ENCODE measurements at regions not wholly inside any gene's neighbourhood (a gene's known extent, or its start where the extent isn't known, plus 50 kb on each side); places are given as distances from the start of the nearest gene placed in this dataset.

- Histone ChIP-seq H3K4me3 (ENCODE audit: low read depth in 1 of 2, low read length in 2 of 2) (no peak overlapping the region), H3K9me3 (ENCODE audit: control insufficient read depth in 2 of 2, insufficient read depth in 1 of 2, low read depth in 1 of 2, low read length in 1 of 2) (no peaks in the 10 kb centered on the region), H3K36me3 (ENCODE audit: control insufficient read depth in 2 of 2, insufficient read depth in 2 of 2, low read length in 1 of 2) (no peaks in the 10 kb centered on the region), H3K27ac (ENCODE audit: low read depth in 2 of 2, low read length in 1 of 2) (no peak overlapping the region), H3K27me3 (ENCODE audit: control insufficient read depth in 1 of 2, insufficient read depth in 2 of 2, low read length in 2 of 2) (no peaks in the 10 kb centered on the region), H3K4me1 (ENCODE audit: control insufficient read depth in 2 of 2, insufficient read depth in 2 of 2, low read length in 1 of 2) (no peaks in the 10 kb centered on the region)
- 72 to 80% methylated on average over 5 of the region's 5 CpGs for WGBS, 2 donors
These were observed 157.1 kb downstream of the MC4R start for GRCh38 chr18:60215432-60215831.

- WGBS, 2 donors: 53 to 54% methylated on average over 1 of the region's 1 CpG
These were observed 163.5 kb downstream of the MC4R start for GRCh38 chr18:60209042-60209441.

GRCh38 chr18:60202708-60203107 lies 169.9 kb downstream of the MC4R start:
- Histone ChIP-seq H3K4me3 (ENCODE audit: low read depth in 1 of 2, low read length in 2 of 2) (no peak overlapping the region), H3K27ac (ENCODE audit: low read depth in 2 of 2, low read length in 1 of 2) (no peak overlapping the region), H3K36me3 (ENCODE audit: control insufficient read depth in 2 of 2, insufficient read depth in 2 of 2, low read length in 1 of 2) (no peaks in the 10 kb centered on the region), H3K9me3 (ENCODE audit: control insufficient read depth in 2 of 2, insufficient read depth in 1 of 2, low read depth in 1 of 2, low read length in 1 of 2) (peaks cover 0 to 2% of the 10 kb centered on the region in 2 donors), H3K27me3 (ENCODE audit: control insufficient read depth in 1 of 2, insufficient read depth in 2 of 2, low read length in 2 of 2) (no peaks in the 10 kb centered on the region), H3K4me1 (ENCODE audit: control insufficient read depth in 2 of 2, insufficient read depth in 2 of 2, low read length in 1 of 2) (no peaks in the 10 kb centered on the region)
- WGBS, 2 donors: 69 to 73% methylated on average over 1 of the region's 1 CpG

More at GRCh38 chr18:60209042-60209441, 163.5 kb downstream of the MC4R start:
- Histone ChIP-seq H3K4me3 (ENCODE audit: low read depth in 1 of 2, low read length in 2 of 2) (no peak overlapping the region), H3K4me1 (ENCODE audit: control insufficient read depth in 2 of 2, insufficient read depth in 2 of 2, low read length in 1 of 2) (no peaks in the 10 kb centered on the region), H3K27me3 (ENCODE audit: control insufficient read depth in 1 of 2, insufficient read depth in 2 of 2, low read length in 2 of 2) (no peaks in the 10 kb centered on the region), H3K36me3 (ENCODE audit: control insufficient read depth in 2 of 2, insufficient read depth in 2 of 2, low read length in 1 of 2) (no peaks in the 10 kb centered on the region), H3K27ac (ENCODE audit: low read depth in 2 of 2, low read length in 1 of 2) (no peak overlapping the region), H3K9me3 (ENCODE audit: control insufficient read depth in 2 of 2, insufficient read depth in 1 of 2, low read depth in 1 of 2, low read length in 1 of 2) (no peaks in the 10 kb centered on the region)

GRCh38 chr18:60200558-60200957 lies 172.0 kb downstream of the MC4R start:
- WGBS, 2 donors: 83 to 86% methylated on average over 2 of the region's 2 CpGs
- Histone ChIP-seq H3K4me1 (ENCODE audit: control insufficient read depth in 2 of 2, insufficient read depth in 2 of 2, low read length in 1 of 2) (no peaks in the 10 kb centered on the region), H3K27ac (ENCODE audit: low read depth in 2 of 2, low read length in 1 of 2) (no peak overlapping the region), H3K9me3 (ENCODE audit: control insufficient read depth in 2 of 2, insufficient read depth in 1 of 2, low read depth in 1 of 2, low read length in 1 of 2) (peaks cover 0 to 2% of the 10 kb centered on the region in 2 donors), H3K36me3 (ENCODE audit: control insufficient read depth in 2 of 2, insufficient read depth in 2 of 2, low read length in 1 of 2) (no peaks in the 10 kb centered on the region), H3K27me3 (ENCODE audit: control insufficient read depth in 1 of 2, insufficient read depth in 2 of 2, low read length in 2 of 2) (no peaks in the 10 kb centered on the region), H3K4me3 (ENCODE audit: low read depth in 1 of 2, low read length in 2 of 2) (no peak overlapping the region)

GRCh38 chr18:60199505-60199904 lies 173.1 kb downstream of the MC4R start:
- H3K27me3 ChIP-seq (ENCODE audit: control insufficient read depth in 1 of 2, insufficient read depth in 2 of 2, low read length in 2 of 2): no peaks in the 10 kb centered on the region
- peaks cover 0 to 2% of the 10 kb centered on the region in 2 donors for H3K9me3 ChIP-seq (ENCODE audit: control insufficient read depth in 2 of 2, insufficient read depth in 1 of 2, low read depth in 1 of 2, low read length in 1 of 2)
- H3K27ac ChIP-seq (ENCODE audit: low read depth in 2 of 2, low read length in 1 of 2): no peak overlapping the region
- H3K36me3 ChIP-seq (ENCODE audit: control insufficient read depth in 2 of 2, insufficient read depth in 2 of 2, low read length in 1 of 2): no peaks in the 10 kb centered on the region
- 67 to 87% methylated on average over 1 of the region's 1 CpG for WGBS, 2 donors
- H3K4me3 ChIP-seq (ENCODE audit: low read depth in 1 of 2, low read length in 2 of 2): no peak overlapping the region
- H3K4me1 ChIP-seq (ENCODE audit: control insufficient read depth in 2 of 2, insufficient read depth in 2 of 2, low read length in 1 of 2): no peaks in the 10 kb centered on the region

- Histone ChIP-seq H3K27me3 (ENCODE audit: control insufficient read depth in 1 of 2, insufficient read depth in 2 of 2, low read length in 2 of 2) (no peaks in the 10 kb centered on the region), H3K4me1 (ENCODE audit: control insufficient read depth in 2 of 2, insufficient read depth in 2 of 2, low read length in 1 of 2) (no peaks in the 10 kb centered on the region), H3K27ac (ENCODE audit: low read depth in 2 of 2, low read length in 1 of 2) (no peak overlapping the region), H3K9me3 (ENCODE audit: control insufficient read depth in 2 of 2, insufficient read depth in 1 of 2, low read depth in 1 of 2, low read length in 1 of 2) (peaks cover 0 to 2% of the 10 kb centered on the region in 2 donors), H3K4me3 (ENCODE audit: low read depth in 1 of 2, low read length in 2 of 2) (no peak overlapping the region), H3K36me3 (ENCODE audit: control insufficient read depth in 2 of 2, insufficient read depth in 2 of 2, low read length in 1 of 2) (no peaks in the 10 kb centered on the region)
- WGBS, 2 donors: 62 to 64% methylated on average over 3 of the region's 3 CpGs
These were observed 174.7 kb downstream of the MC4R start for GRCh38 chr18:60197671-60198462.

- 69 to 77% methylated on average over 6 of the region's 6 CpGs for WGBS, 2 donors
- Histone ChIP-seq H3K27ac (ENCODE audit: low read depth in 2 of 2, low read length in 1 of 2) (no peak overlapping the region), H3K4me1 (ENCODE audit: control insufficient read depth in 2 of 2, insufficient read depth in 2 of 2, low read length in 1 of 2) (no peaks in the 10 kb centered on the region), H3K9me3 (ENCODE audit: control insufficient read depth in 2 of 2, insufficient read depth in 1 of 2, low read depth in 1 of 2, low read length in 1 of 2) (peaks cover 0 to under 1% of the 10 kb centered on the region in 2 donors), H3K36me3 (ENCODE audit: control insufficient read depth in 2 of 2, insufficient read depth in 2 of 2, low read length in 1 of 2) (no peaks in the 10 kb centered on the region), H3K4me3 (ENCODE audit: low read depth in 1 of 2, low read length in 2 of 2) (no peak overlapping the region), H3K27me3 (ENCODE audit: control insufficient read depth in 1 of 2, insufficient read depth in 2 of 2, low read length in 2 of 2) (no peaks in the 10 kb centered on the region)
These were observed 175.6 kb downstream of the MC4R start for GRCh38 chr18:60196836-60197606.

- Histone ChIP-seq H3K4me1 (ENCODE audit: control insufficient read depth in 2 of 2, insufficient read depth in 2 of 2, low read length in 1 of 2) (no peaks in the 10 kb centered on the region), H3K9me3 (ENCODE audit: control insufficient read depth in 2 of 2, insufficient read depth in 1 of 2, low read depth in 1 of 2, low read length in 1 of 2) (no peaks in the 10 kb centered on the region), H3K27ac (ENCODE audit: low read depth in 2 of 2, low read length in 1 of 2) (no peak overlapping the region), H3K27me3 (ENCODE audit: control insufficient read depth in 1 of 2, insufficient read depth in 2 of 2, low read length in 2 of 2) (no peaks in the 10 kb centered on the region), H3K36me3 (ENCODE audit: control insufficient read depth in 2 of 2, insufficient read depth in 2 of 2, low read length in 1 of 2) (no peaks in the 10 kb centered on the region), H3K4me3 (ENCODE audit: low read depth in 1 of 2, low read length in 2 of 2) (no peak overlapping the region)
- WGBS, 2 donors: 49 to 61% methylated on average over 1 of the region's 1 CpG
These were observed 178.8 kb downstream of the MC4R start for GRCh38 chr18:60193780-60194179.

GRCh38 chr18:60191926-60192325 lies 180.6 kb downstream of the MC4R start:
- H3K4me1 ChIP-seq (ENCODE audit: control insufficient read depth in 2 of 2, insufficient read depth in 2 of 2, low read length in 1 of 2): no peaks in the 10 kb centered on the region
- WGBS, 2 donors: 70 to 71% methylated on average over 3 of the region's 3 CpGs
- no peaks in the 10 kb centered on the region for H3K36me3 ChIP-seq (ENCODE audit: control insufficient read depth in 2 of 2, insufficient read depth in 2 of 2, low read length in 1 of 2)
- no peaks in the 10 kb centered on the region for H3K9me3 ChIP-seq (ENCODE audit: control insufficient read depth in 2 of 2, insufficient read depth in 1 of 2, low read depth in 1 of 2, low read length in 1 of 2)
- H3K27ac ChIP-seq (ENCODE audit: low read depth in 2 of 2, low read length in 1 of 2): no peak overlapping the region
- H3K27me3 ChIP-seq (ENCODE audit: control insufficient read depth in 1 of 2, insufficient read depth in 2 of 2, low read length in 2 of 2): no peaks in the 10 kb centered on the region
- no peak overlapping the region for H3K4me3 ChIP-seq (ENCODE audit: low read depth in 1 of 2, low read length in 2 of 2)

All from esophagus (tissue), 2 donors.